DND-41 (cell line): ENCODE measurements at regions not wholly inside any gene's neighbourhood (a gene's known extent, or its start where the extent isn't known, plus 50 kb on each side); places are given as distances from the start of the nearest gene placed in this dataset.

ENCODE experiments used
- ATAC-seq: fragments of 200-7000 bp; cut with Tn5 transposase; 3 replicates; pipeline ENCODE4 v1.9.1; 2021; ENCODE audit warnings: low read depth; ENCODE audit not compliant: insufficient read depth
- DNase-seq: peaks from one replicate; pipeline ENCODE4 v3.0.0-alpha.2; 2020
- H2AFZ ChIP-seq: 2 replicates; pipeline ENCODE4 v1.6.0; 2012; ENCODE audit warnings: low read depth, low read length
- H3K27ac ChIP-seq: 2 replicates; pipeline ENCODE4 v1.5.1; 2012; ENCODE audit warnings: low read length, inconsistent platforms
- H3K27me3 ChIP-seq: fragments of 200-600 bp; sonication (generic); 2 replicates; pipeline ENCODE4 v1.6.0; 2012; ENCODE audit warnings: low read length, mild to moderate bottlenecking, inconsistent platforms; ENCODE audit not compliant: insufficient read depth, poor library complexity
- H3K36me3 ChIP-seq: 2 replicates; pipeline ENCODE4 v1.5.1; 2012; ENCODE audit warnings: low read length, inconsistent platforms; ENCODE audit not compliant: insufficient read depth
- H3K4me1 ChIP-seq: 2 replicates; pipeline ENCODE4 v1.5.1; 2012; ENCODE audit warnings: mild to moderate bottlenecking, low read length; ENCODE audit not compliant: insufficient read depth
- H3K4me2 ChIP-seq: 2 replicates; pipeline ENCODE4 v1.6.0; 2012; ENCODE audit warnings: mild to moderate bottlenecking, moderate library complexity, low read length, inconsistent platforms; ENCODE audit not compliant: insufficient read depth
- H3K4me3 ChIP-seq, 2 experiments: fragments of 200-600 bp in 1 of 2; shearing (Covaris generic) in 1 of 2; 2 replicates each; pipeline ENCODE4 v1.5.1; 2012 to 2016; ENCODE audit warnings: inconsistent platforms in 2 of 2, low read length in 2 of 2, mild to moderate bottlenecking in 2 of 2, low read depth in 1 of 2, moderate library complexity in 1 of 2
- H3K79me2 ChIP-seq: 2 replicates; pipeline ENCODE4 v1.6.0; 2012; ENCODE audit warnings: low read length, inconsistent platforms; ENCODE audit not compliant: insufficient read depth
- H3K9ac ChIP-seq: 2 replicates; pipeline ENCODE4 v1.6.0; 2012; ENCODE audit warnings: low read depth, mild to moderate bottlenecking, inconsistent platforms, low read length, moderate library complexity
- H3K9me3 ChIP-seq: 2 replicates; pipeline ENCODE4 v1.5.1; 2012; ENCODE audit warnings: low read length, moderate library complexity, mild to moderate bottlenecking, inconsistent platforms; ENCODE audit not compliant: insufficient read depth, severe bottlenecking
- H4K20me1 ChIP-seq: 2 replicates; pipeline ENCODE4 v1.6.0; 2012; ENCODE audit warnings: low read length; ENCODE audit not compliant: insufficient read depth
- EZH2 ChIP-seq: IDR thresholded peaks from 3 replicates; pipeline ENCODE4 v1.6.1; 2012; ENCODE audit warnings: borderline replicate concordance, low read depth, mild to moderate bottlenecking, moderate library complexity, low read length, inconsistent platforms; ENCODE audit not compliant: severe bottlenecking
- TF ChIP-seq, protein P1 (sequence below): IDR thresholded peaks from 2 replicates; pipeline ENCODE4 v1.5.1; 2012; ENCODE audit warnings: borderline replicate concordance, low read length, moderate library complexity, mild to moderate bottlenecking; ENCODE audit not compliant: poor library complexity, severe bottlenecking; ENCODE audit errors: extremely low read depth

DNA sequence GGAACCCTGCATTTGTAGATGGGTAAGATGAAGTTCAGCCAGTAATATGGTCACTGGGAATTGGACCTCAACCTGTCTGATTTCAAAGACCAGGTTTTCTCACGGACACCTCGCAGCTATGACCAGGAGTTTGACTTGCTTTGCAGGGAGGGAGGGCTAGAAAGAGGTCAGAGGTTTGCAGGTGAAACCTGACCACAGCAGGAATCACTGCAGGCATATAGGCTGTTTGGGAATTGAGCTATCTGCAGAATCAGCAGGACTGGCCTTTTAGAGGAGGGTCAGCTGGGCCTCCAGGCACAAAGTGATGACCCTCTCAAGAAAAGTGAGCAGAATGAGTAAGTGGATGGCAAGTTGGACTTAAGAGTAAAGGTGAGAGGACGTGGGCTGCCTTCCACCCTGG is 166.3 kb downstream of the ADRA2A start:
- no peaks in the 10 kb centered on the region for H3K9me3 ChIP-seq
- no peak overlapping the region for H3K9ac ChIP-seq
- H3K27me3 ChIP-seq: no peaks in the 10 kb centered on the region
- H3K4me2 ChIP-seq: no peak overlapping the region
- H3K4me1 ChIP-seq: no peaks in the 10 kb centered on the region
- H3K27ac ChIP-seq: no peak overlapping the region
- H4K20me1 ChIP-seq: no peaks in the 10 kb centered on the region
- TF ChIP-seq EZH2: no peak
- TF ChIP-seq, protein P1, sequence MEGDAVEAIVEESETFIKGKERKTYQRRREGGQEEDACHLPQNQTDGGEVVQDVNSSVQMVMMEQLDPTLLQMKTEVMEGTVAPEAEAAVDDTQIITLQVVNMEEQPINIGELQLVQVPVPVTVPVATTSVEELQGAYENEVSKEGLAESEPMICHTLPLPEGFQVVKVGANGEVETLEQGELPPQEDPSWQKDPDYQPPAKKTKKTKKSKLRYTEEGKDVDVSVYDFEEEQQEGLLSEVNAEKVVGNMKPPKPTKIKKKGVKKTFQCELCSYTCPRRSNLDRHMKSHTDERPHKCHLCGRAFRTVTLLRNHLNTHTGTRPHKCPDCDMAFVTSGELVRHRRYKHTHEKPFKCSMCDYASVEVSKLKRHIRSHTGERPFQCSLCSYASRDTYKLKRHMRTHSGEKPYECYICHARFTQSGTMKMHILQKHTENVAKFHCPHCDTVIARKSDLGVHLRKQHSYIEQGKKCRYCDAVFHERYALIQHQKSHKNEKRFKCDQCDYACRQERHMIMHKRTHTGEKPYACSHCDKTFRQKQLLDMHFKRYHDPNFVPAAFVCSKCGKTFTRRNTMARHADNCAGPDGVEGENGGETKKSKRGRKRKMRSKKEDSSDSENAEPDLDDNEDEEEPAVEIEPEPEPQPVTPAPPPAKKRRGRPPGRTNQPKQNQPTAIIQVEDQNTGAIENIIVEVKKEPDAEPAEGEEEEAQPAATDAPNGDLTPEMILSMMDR: no peak
- H3K79me2 ChIP-seq: no peaks in the 10 kb centered on the region
- no peaks in the 10 kb centered on the region for H3K36me3 ChIP-seq
- ATAC-seq (no peak), DNase-seq (no peak)
- H3K4me3 ChIP-seq: no peak overlapping the region
- no peak overlapping the region for H2AFZ ChIP-seq

DNA sequence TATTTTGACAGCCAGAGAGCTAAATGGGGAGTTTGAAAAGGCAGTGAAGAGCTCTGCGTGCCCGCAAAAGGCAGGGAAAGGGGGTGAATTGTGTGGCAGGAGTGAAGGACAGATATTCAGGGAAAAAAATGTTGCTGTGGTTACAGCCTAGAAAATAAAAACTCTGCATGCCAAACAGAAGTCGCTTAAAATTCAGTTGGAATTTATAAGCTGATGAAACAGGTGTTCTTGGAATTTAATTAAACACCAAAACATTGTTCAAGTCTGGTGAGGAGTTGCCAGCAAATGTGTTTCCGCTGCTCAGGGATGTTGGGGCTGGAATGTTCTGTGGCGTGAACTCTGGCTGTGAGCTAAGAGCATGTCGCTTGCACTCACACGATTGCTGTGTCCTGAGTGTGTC is 169.3 kb downstream of the ADRA2A start:
- DNase-seq: no peak
- Histone ChIP-seq H4K20me1 (no peaks in the 10 kb centered on the region), H2AFZ (no peak overlapping the region), H3K79me2 (no peaks in the 10 kb centered on the region), H3K9ac (no peak overlapping the region), H3K36me3 (no peaks in the 10 kb centered on the region), H3K27me3 (no peaks in the 10 kb centered on the region), H3K4me2 (no peak overlapping the region), H3K9me3 (no peaks in the 10 kb centered on the region), H3K4me3 (no peak overlapping the region), H3K4me1 (no peaks in the 10 kb centered on the region), H3K27ac (no peak overlapping the region)
- no peak for TF ChIP-seq EZH2
- no peak for ATAC-seq

DNA sequence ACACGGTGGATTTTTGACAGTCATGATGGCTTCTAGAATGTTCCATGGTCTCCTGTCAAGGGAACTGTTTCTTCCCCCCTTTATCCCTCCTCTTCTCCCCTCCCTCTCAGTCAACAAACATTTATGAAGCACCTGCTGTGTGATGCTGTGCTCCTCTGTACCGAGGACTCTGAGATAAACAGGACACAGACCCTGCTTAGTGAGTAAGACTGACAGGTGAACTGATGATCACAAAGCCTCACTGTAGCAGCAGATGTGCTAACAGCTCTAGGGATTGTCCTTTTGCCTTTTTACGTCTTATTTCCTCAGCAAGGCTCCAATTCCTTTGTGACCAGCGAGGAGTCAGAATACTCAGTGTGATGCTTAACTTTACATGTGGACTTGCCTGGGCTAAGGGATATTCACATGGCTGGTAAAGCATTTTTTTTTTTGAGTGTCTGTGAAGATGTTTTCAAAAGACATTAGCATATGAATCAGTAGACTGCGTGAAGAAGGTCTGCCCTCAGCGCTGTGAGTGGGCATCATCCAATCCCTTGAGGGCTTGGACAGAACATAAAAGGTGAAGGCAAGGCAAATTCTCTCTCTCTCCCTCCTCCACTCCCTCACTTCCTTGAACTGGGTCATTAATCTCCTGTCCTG is 170.1 kb downstream of the ADRA2A start:
- H3K36me3 ChIP-seq: no peaks in the 10 kb centered on the region
- no peak for ATAC-seq

DNA sequence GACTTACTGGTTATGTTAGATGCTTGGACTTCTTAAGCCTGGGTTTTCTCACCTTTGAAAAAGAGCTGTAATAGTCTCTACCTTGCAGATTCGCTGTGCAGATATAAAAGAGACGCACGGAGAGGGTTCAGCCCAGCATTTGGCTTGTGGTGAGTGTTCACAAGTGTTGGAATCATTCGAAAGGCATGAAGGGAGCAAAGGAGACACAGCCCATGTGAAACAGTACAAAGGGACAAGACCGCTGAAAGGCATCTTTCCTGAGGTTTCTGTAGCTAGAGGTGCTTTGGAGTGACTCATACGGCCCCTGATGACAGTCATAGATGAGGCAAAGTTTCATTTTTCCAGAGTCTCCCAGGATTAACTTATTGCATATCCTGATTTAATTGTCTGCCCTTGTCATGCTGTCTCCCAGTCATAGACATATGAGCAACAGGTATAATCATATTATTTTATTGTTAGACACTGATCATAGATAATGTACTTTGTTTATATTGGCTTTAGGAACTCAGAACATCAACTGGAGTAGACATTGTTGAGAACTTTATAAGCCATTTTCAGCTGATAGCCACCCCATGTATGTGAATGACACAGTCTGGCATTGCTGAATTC is 171.1 kb downstream of the ADRA2A start:
- Histone ChIP-seq H3K36me3 (no peaks in the 10 kb centered on the region), H3K9ac (no peak overlapping the region), H3K9me3 (no peaks in the 10 kb centered on the region), H3K79me2 (no peaks in the 10 kb centered on the region), H3K4me3 (no peak overlapping the region), H3K4me1 (no peaks in the 10 kb centered on the region), H3K27ac (no peak overlapping the region), H3K27me3 (no peaks in the 10 kb centered on the region), H3K4me2 (no peak overlapping the region), H4K20me1 (no peaks in the 10 kb centered on the region), H2AFZ (no peak overlapping the region)
- DNase-seq: no peak
- TF ChIP-seq, protein P1: no peak
- TF ChIP-seq EZH2: no peak
- ATAC-seq: no peak

More for the DNA sequence above, 170.1 kb downstream of the ADRA2A start:
- Histone ChIP-seq H3K79me2 (no peaks in the 10 kb centered on the region), H3K4me1 (no peaks in the 10 kb centered on the region), H3K27me3 (no peaks in the 10 kb centered on the region), H3K9ac (no peak overlapping the region), H2AFZ (no peak overlapping the region), H3K4me2 (no peak overlapping the region), H3K4me3 (no peak overlapping the region), H3K27ac (no peak overlapping the region), H3K9me3 (no peaks in the 10 kb centered on the region), H4K20me1 (no peaks in the 10 kb centered on the region)
- no peak for DNase-seq
- TF ChIP-seq, protein P1: no peak
- TF ChIP-seq EZH2: no peak
